Right atrium auricular region (tissue), 2 donors: ENCODE measurements at regions not wholly inside any gene's neighbourhood (a gene's known extent, or its start where the extent isn't known, plus 50 kb on each side); places are given as distances from the start of the nearest gene placed in this dataset.
A peak's percentile ranks its signal among the peaks of the same experiment; 100 is the strongest.

ENCODE experiments used
- DNase-seq: peaks from one replicate; pipeline ENCODE4 v3.0.0-alpha.2; 2019; ENCODE audit warnings: low spot score
- H3K27ac ChIP-seq, 2 donors: fragments of 200-600 bp; sonication (generic); 1 replicate in 1 of 2; 2 replicates in 1 of 2; pipeline ENCODE4 v1.5.1; 2016 to 2019
- H3K27me3 ChIP-seq, 2 donors: fragments of 200-600 bp; sonication (generic); one replicate each; pipeline versions ENCODE4 v1.5.1 to v1.6.0; 2017 to 2019
- H3K36me3 ChIP-seq: fragments of 200-600 bp; sonication (generic); one replicate; pipeline ENCODE4 v1.5.1; 2016
- H3K4me1 ChIP-seq, 2 donors: fragments of 200-600 bp; sonication (generic); one replicate each; pipeline versions ENCODE4 v1.5.1 to v1.6.0; 2017 to 2019
- H3K4me3 ChIP-seq, 2 donors: fragments of 200-600 bp; sonication (generic); 1 replicate in 1 of 2; 2 replicates in 1 of 2; pipeline ENCODE4 v1.5.1; 2017 to 2019; ENCODE audit warnings: mild to moderate bottlenecking in 1 of 2, moderate library complexity in 1 of 2
- H3K9me3 ChIP-seq, 2 donors: fragments of 200-600 bp; sonication (generic); one replicate each; pipeline ENCODE4 v1.5.1; 2019
- CTCF ChIP-seq, 2 donors: fragments of 200-600 bp; sonication (generic); IDR thresholded peaks; one replicate each; pipeline ENCODE4 v1.5.1; 2019; ENCODE audit warnings: antibody characterized with exemption in 2 of 2

- H3K36me3 ChIP-seq = no peaks in the 10 kb centered on the region
- no peak overlapping the region for H3K27ac ChIP-seq
- DNase-seq = no peak
- no peaks in the 10 kb centered on the region for H3K27me3 ChIP-seq
- no peak for TF ChIP-seq CTCF (IDR thresholded peaks at IDR 0.05)
- no peak overlapping the region for H3K4me3 ChIP-seq
- H3K9me3 ChIP-seq = no peaks in the 10 kb centered on the region
- no peaks in the 10 kb centered on the region for H3K4me1 ChIP-seq
Measured at GRCh38 chr18:27752944-27753343, 424.0 kb downstream of the CDH2 start.

- Histone ChIP-seq H3K27me3 (no peaks in the 10 kb centered on the region), H3K36me3 (no peaks in the 10 kb centered on the region), H3K27ac (no peak overlapping the region)
Measured at GRCh38 chr18:27750923-27751322, 426.0 kb downstream of the CDH2 start.

GRCh38 chr18:27750014-27750413 lies 426.9 kb downstream of the CDH2 start:
- Histone ChIP-seq H3K4me1 (no peaks in the 10 kb centered on the region), H3K4me3 (no peak overlapping the region), H3K36me3 (no peaks in the 10 kb centered on the region), H3K27me3 (no peaks in the 10 kb centered on the region), H3K27ac (no peak overlapping the region), H3K9me3 (no peaks in the 10 kb centered on the region)
- DNase-seq = no peak
- TF ChIP-seq CTCF (IDR thresholded peaks at IDR 0.05) = peak; percentile 43 to 75

More at GRCh38 chr18:27750923-27751322, 426.0 kb downstream of the CDH2 start:
- no peak for TF ChIP-seq CTCF (IDR thresholded peaks at IDR 0.05)
- Histone ChIP-seq H3K4me1 (no peaks in the 10 kb centered on the region), H3K9me3 (no peaks in the 10 kb centered on the region), H3K4me3 (no peak overlapping the region)
- DNase-seq = no peak

- no peak for DNase-seq
- H3K4me3 ChIP-seq = no peak overlapping the region
- TF ChIP-seq CTCF (IDR thresholded peaks at IDR 0.05) = no peak
- no peak overlapping the region for H3K27ac ChIP-seq
- H3K4me1 ChIP-seq = no peaks in the 10 kb centered on the region
- no peaks in the 10 kb centered on the region for H3K36me3 ChIP-seq
- H3K9me3 ChIP-seq = no peaks in the 10 kb centered on the region
- H3K27me3 ChIP-seq = no peaks in the 10 kb centered on the region
Measured at GRCh38 chr18:27749194-27749593, 427.7 kb downstream of the CDH2 start.

GRCh38 chr18:27746241-27746640 lies 430.7 kb downstream of the CDH2 start:
- no peak for TF ChIP-seq CTCF (IDR thresholded peaks at IDR 0.05)
- no peaks in the 10 kb centered on the region for H3K36me3 ChIP-seq
- H3K4me3 ChIP-seq = no peak overlapping the region
- no peaks in the 10 kb centered on the region for H3K4me1 ChIP-seq
- no peaks in the 10 kb centered on the region for H3K9me3 ChIP-seq
- DNase-seq = no peak
- no peak overlapping the region for H3K27ac ChIP-seq
- H3K27me3 ChIP-seq = no peaks in the 10 kb centered on the region

GRCh38 chr18:27735117-27735516 lies 441.8 kb downstream of the CDH2 start:
- no peak for TF ChIP-seq CTCF (IDR thresholded peaks at IDR 0.05)
- no peaks in the 10 kb centered on the region for H3K27me3 ChIP-seq
- H3K9me3 ChIP-seq = peaks cover 0 to 2% of the 10 kb centered on the region in 2 donors
- H3K36me3 ChIP-seq = no peaks in the 10 kb centered on the region
- DNase-seq = no peak
- H3K27ac ChIP-seq = no peak overlapping the region
- H3K4me1 ChIP-seq = no peaks in the 10 kb centered on the region
- no peak overlapping the region for H3K4me3 ChIP-seq
